ENCODE measurements at regions not wholly inside any gene's neighbourhood (a gene's known extent, or its start where the extent isn't known, plus 50 kb on each side); places are given as distances from the start of the nearest gene placed in this dataset.

- H3K4me3 ChIP-seq (replicated peaks in 1 of 3) = no peak overlapping the region
- H3K4me1 ChIP-seq = no peaks in the 10 kb centered on the region
- H3K9me3 ChIP-seq = no peaks in the 10 kb centered on the region
- intact Hi-C loops (cut with DNase I) = no loop called here
- H3K27me3 ChIP-seq = no peaks in the 10 kb centered on the region
- no peaks in the 10 kb centered on the region for H3K36me3 ChIP-seq
- TF ChIP-seq, protein P1, sequence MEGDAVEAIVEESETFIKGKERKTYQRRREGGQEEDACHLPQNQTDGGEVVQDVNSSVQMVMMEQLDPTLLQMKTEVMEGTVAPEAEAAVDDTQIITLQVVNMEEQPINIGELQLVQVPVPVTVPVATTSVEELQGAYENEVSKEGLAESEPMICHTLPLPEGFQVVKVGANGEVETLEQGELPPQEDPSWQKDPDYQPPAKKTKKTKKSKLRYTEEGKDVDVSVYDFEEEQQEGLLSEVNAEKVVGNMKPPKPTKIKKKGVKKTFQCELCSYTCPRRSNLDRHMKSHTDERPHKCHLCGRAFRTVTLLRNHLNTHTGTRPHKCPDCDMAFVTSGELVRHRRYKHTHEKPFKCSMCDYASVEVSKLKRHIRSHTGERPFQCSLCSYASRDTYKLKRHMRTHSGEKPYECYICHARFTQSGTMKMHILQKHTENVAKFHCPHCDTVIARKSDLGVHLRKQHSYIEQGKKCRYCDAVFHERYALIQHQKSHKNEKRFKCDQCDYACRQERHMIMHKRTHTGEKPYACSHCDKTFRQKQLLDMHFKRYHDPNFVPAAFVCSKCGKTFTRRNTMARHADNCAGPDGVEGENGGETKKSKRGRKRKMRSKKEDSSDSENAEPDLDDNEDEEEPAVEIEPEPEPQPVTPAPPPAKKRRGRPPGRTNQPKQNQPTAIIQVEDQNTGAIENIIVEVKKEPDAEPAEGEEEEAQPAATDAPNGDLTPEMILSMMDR (IDR thresholded peaks at IDR 0.05) = no peak
- TF ChIP-seq POLR2A (IDR thresholded peaks at IDR 0.05) = no peak
- DNase-seq = no peak
- H3K27ac ChIP-seq = no peak overlapping the region
- 79 to 83% methylated on average over 1 of the region's 1 CpG for WGBS, 2 donors
Measured at GRCh38 chr2:18208956-18209355, 330.5 kb downstream of the KCNS3 start.

DNA sequence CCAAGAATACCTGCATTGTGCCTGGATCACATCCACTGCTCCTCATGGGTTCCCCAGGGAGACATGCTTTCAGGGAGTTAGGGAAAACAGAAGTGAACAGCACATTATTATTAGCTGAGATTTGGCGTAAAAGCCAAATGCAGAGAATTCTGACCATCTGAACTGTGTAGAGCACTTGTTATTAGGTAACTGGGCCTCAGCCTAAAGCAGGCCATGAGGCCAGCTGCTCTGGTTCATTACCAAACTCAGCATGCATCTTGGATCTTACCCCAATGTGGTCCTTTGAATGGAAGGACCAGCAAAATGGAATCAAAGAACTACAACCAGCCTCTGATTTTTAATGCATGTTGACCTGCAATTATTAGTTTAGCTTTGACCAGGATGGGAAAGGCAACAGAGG is 322.3 kb downstream of the KCNS3 start:
- H3K4me3 ChIP-seq (replicated peaks in 1 of 3) = no peak overlapping the region
- no peaks in the 10 kb centered on the region for H3K4me1 ChIP-seq
- intact Hi-C loops (cut with DNase I) = no loop called here
- no peak overlapping the region for H3K27ac ChIP-seq
- TF ChIP-seq, protein P1 (IDR thresholded peaks at IDR 0.05) = no peak
- no peak for TF ChIP-seq POLR2A (IDR thresholded peaks at IDR 0.05)
- no peaks in the 10 kb centered on the region for H3K36me3 ChIP-seq
- no peaks in the 10 kb centered on the region for H3K9me3 ChIP-seq
- WGBS, 2 donors = 86 to 90% methylated on average over 1 of the region's 1 CpG
- H3K27me3 ChIP-seq = no peaks in the 10 kb centered on the region
- DNase-seq = no peak

DNA sequence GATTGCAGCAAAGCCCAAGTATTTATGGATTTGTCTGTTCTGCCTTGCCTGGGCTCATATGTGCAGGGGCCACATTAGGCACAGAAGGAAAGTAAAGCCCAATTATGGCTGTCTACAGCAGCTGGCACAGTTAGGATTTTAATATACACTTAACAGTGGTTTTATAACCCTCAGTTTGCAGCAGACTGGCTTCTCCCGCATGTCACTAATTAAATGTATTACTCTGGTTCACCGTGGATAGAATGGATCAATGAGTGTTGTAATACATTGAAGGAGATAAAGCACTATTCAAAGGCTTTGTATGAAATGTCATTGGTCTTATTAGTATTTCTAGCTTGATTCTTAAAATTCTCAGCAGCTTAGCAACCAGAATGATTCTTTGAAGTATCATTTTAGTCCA is 320.2 kb downstream of the KCNS3 start:
- Histone ChIP-seq H3K27me3 (no peaks in the 10 kb centered on the region), H3K27ac (no peak overlapping the region), H3K9me3 (no peaks in the 10 kb centered on the region), H3K4me3 (replicated peaks in 1 of 3) (no peak overlapping the region), H3K4me1 (no peaks in the 10 kb centered on the region), H3K36me3 (no peaks in the 10 kb centered on the region)
- intact Hi-C loops (cut with DNase I) = no loop called here
- WGBS, 2 donors = 83 to 86% methylated on average over 2 of the region's 2 CpGs
- DNase-seq = no peak
- no peak for TF ChIP-seq POLR2A (IDR thresholded peaks at IDR 0.05)
- TF ChIP-seq, protein P1 (IDR thresholded peaks at IDR 0.05) = no peak

GRCh38 chr2:18194161-18194560 is 315.7 kb downstream of the KCNS3 start:
- TF ChIP-seq, protein P1 (IDR thresholded peaks at IDR 0.05) = no peak
- no peak for TF ChIP-seq POLR2A (IDR thresholded peaks at IDR 0.05)
- no peaks in the 10 kb centered on the region for H3K27me3 ChIP-seq
- H3K4me3 ChIP-seq (replicated peaks in 1 of 3) = no peak overlapping the region
- intact Hi-C loops (cut with DNase I) = no loop called here
- 94 to 100% methylated on average over 1 of the region's 1 CpG for whole genome bisulfite sequencing, 2 donors
- no peaks in the 10 kb centered on the region for H3K9me3 ChIP-seq
- no peaks in the 10 kb centered on the region for H3K4me1 ChIP-seq
- no peak overlapping the region for H3K27ac ChIP-seq
- no peaks in the 10 kb centered on the region for H3K36me3 ChIP-seq
- DNase-seq = no peak

DNA sequence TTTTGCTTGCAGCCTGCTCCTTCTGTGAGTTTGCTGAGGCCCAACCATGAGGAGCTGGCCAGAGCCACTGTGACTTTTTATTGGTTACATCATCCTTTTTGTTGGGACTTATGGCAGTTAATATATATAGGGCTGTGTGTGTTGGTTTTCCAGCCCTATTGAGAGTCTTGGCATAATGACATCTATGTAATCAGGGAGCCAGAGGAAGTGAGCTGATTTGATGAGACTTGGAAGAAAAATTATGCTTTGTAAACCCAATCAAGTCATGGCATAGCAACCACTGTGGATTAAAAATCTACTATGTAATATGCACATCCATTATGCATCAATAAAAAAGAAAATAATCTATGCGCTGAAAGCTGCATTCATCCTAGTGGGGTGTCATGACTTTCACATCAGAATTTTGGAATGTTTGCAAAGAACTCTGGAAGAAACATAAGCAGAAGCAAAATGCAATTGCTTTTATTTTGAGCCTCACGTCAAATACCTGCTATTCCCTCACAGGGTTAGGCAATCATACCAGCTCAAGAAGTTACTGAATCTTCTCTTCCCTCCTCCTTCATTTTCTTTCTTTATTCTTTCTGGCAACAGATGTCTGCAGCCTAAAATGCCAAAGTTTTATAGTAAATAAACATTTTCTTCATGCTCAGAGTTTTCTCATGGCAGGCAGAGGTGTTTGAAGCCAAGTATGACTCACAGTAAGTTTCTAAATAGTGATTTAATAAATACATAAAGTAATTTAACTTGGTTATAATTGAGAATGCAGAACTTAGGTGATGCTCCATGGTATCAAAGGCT is 308.5 kb downstream of the KCNS3 start:
- intact Hi-C loops (cut with DNase I) = no loop called here
- Histone ChIP-seq H3K4me3 (replicated peaks in 1 of 3) (no peak overlapping the region), H3K27me3 (no peaks in the 10 kb centered on the region), H3K36me3 (no peaks in the 10 kb centered on the region), H3K9me3 (no peaks in the 10 kb centered on the region), H3K27ac (no peak overlapping the region), H3K4me1 (no peaks in the 10 kb centered on the region)
- DNase-seq = no peak
- no peak for TF ChIP-seq POLR2A (IDR thresholded peaks at IDR 0.05)
- TF ChIP-seq, protein P1 (IDR thresholded peaks at IDR 0.05) = no peak
- 40 to 46% methylated on average over 2 of the region's 2 CpGs for WGBS, 2 donors
